Keratinocyte (primary cell): ENCODE measurements at regions not wholly inside any gene's neighbourhood (a gene's known extent, or its start where the extent isn't known, plus 50 kb on each side); places are given as distances from the start of the nearest gene placed in this dataset.

Source experiments
- DNase-seq: peaks from one replicate; pipeline ENCODE4 v3.0.0-alpha.2; 2011; ENCODE audit warnings: low read depth, missing footprints, low spot score
- FAIRE-seq: peaks from 2 replicates; lab custom pipeline; 2011; peaks lifted over from hg19 to GRCh38; lab: Jason Lieb, UNC
- H2AFZ ChIP-seq: 2 replicates; pipeline ENCODE4 v1.6.0; 2012; ENCODE audit warnings: low read length, control low read depth, inconsistent platforms; ENCODE audit not compliant: control insufficient read depth
- H3K27ac ChIP-seq: 2 replicates; pipeline ENCODE4 v1.5.1; 2011; ENCODE audit warnings: low read length; ENCODE audit not compliant: control insufficient read depth, insufficient read depth
- H3K27me3 ChIP-seq: 3 replicates; pipeline ENCODE4 v1.6.0; 2011; ENCODE audit warnings: low read length; ENCODE audit not compliant: control insufficient read depth, insufficient read depth; ENCODE audit errors: extremely low read depth
- H3K36me3 ChIP-seq, 2 experiments: 2 replicates in 1 of 2; 3 replicates in 1 of 2; pipeline ENCODE4 v1.5.1; 2011; ENCODE audit warnings: low read length in 2 of 2, mild to moderate bottlenecking in 1 of 2; ENCODE audit not compliant: control insufficient read depth in 2 of 2, insufficient read depth in 2 of 2; ENCODE audit errors: extremely low read depth in 1 of 2
- H3K4me1 ChIP-seq: 3 replicates; pipeline ENCODE4 v1.5.1; 2011; ENCODE audit warnings: low read length; ENCODE audit not compliant: control insufficient read depth, insufficient read depth; ENCODE audit errors: extremely low read depth
- H3K4me2 ChIP-seq: 3 replicates; pipeline ENCODE4 v1.6.0; 2011; ENCODE audit warnings: low read depth, low read length; ENCODE audit not compliant: control insufficient read depth, insufficient read depth; ENCODE audit errors: extremely low read depth
- H3K4me3 ChIP-seq, 3 experiments: fragments of 200-600 bp in 1 of 3; sonication (generic) in 1 of 3; 2 replicates in 2 of 3; 3 replicates in 1 of 3; pipeline ENCODE4 v1.5.1; 2011 to 2016; ENCODE audit warnings: low read length in 3 of 3, mild to moderate bottlenecking in 3 of 3, control low read depth in 2 of 3, inconsistent platforms in 1 of 3, low read depth in 1 of 3, mixed read lengths in 1 of 3, mixed run types in 1 of 3, moderate library complexity in 1 of 3; ENCODE audit not compliant: control insufficient read depth in 2 of 3, insufficient read depth in 2 of 3; ENCODE audit errors: extremely low read depth in 1 of 3
- H3K79me2 ChIP-seq: 2 replicates; pipeline ENCODE4 v1.6.0; 2012; ENCODE audit warnings: low read length; ENCODE audit not compliant: control insufficient read depth, insufficient read depth
- H3K9ac ChIP-seq: 3 replicates; pipeline ENCODE4 v1.6.0; 2011; ENCODE audit warnings: low read length; ENCODE audit not compliant: control insufficient read depth, insufficient read depth; ENCODE audit errors: extremely low read depth
- H3K9me1 ChIP-seq: 3 replicates; pipeline ENCODE4 v1.6.0; 2011; ENCODE audit warnings: low read length; ENCODE audit not compliant: control insufficient read depth, insufficient read depth; ENCODE audit errors: extremely low read depth
- H3K9me3 ChIP-seq: 2 replicates; pipeline ENCODE4 v1.5.1; 2012; ENCODE audit warnings: low read depth, low read length; ENCODE audit not compliant: control insufficient read depth
- H4K20me1 ChIP-seq: 3 replicates; pipeline ENCODE4 v1.6.0; 2011; ENCODE audit warnings: low read length; ENCODE audit not compliant: control insufficient read depth, insufficient read depth; ENCODE audit errors: extremely low read depth
- CTCF ChIP-seq, 3 experiments: IDR thresholded peaks in 1 of 3; conservative IDR thresholded peaks in 1 of 3; optimal IDR thresholded peaks in 1 of 3; 2 replicates in 2 of 3; 3 replicates in 1 of 3; pipeline versions ENCODE3 to v1.5.1; 2011; ENCODE audit warnings: low read length in 3 of 3, mild to moderate bottlenecking in 3 of 3, moderate library complexity in 2 of 3, control low read depth in 1 of 3, inconsistent platforms in 1 of 3; ENCODE audit not compliant: insufficient read depth in 2 of 3; ENCODE audit errors: extremely low read depth in 1 of 3
- EZH2 ChIP-seq: IDR thresholded peaks from one replicate; pipeline ENCODE4 v1.6.1; 2012; ENCODE audit warnings: inconsistent platforms, mild to moderate bottlenecking, low read length, moderate library complexity
- dilution Hi-C: fragments of 300-500 bp; cut with MboI; formaldehyde crosslinking; loops from one replicate; pipeline ENCODE4 v1.7.0; 2020; ENCODE audit warnings: low sequenced_read_pairs; ENCODE audit not compliant: extremely low pct_ligation_motif_present

GRCh38 chr21:41079159-41079558 lies 88.8 kb upstream of the BACE2 start:
- dilution Hi-C loops: no loop called here

GRCh38 chr21:41080485-41081121 lies 87.4 kb upstream of the BACE2 start:
- FAIRE-seq (no peak), DNase-seq (no peak)
- no peaks in the 10 kb centered on the region for H3K79me2 ChIP-seq
- no peak overlapping the region for H3K9ac ChIP-seq
- H3K9me1 ChIP-seq: no peaks in the 10 kb centered on the region
- H3K9me3 ChIP-seq: no peaks in the 10 kb centered on the region
- H3K4me2 ChIP-seq: no peak overlapping the region
- H4K20me1 ChIP-seq: no peaks in the 10 kb centered on the region
- no peak overlapping the region for H2AFZ ChIP-seq
- TF ChIP-seq EZH2 (no peak), CTCF (optimal IDR thresholded peaks at IDR 0.05 in 1 of 3, IDR thresholded peaks at IDR 0.05 in 1 of 3, conservative IDR thresholded peaks at IDR 0.05 in 1 of 3; ENCODE audit: extremely low read depth in 1 of 3, insufficient read depth in 2 of 3, low read length in 3 of 3) (no peak)
- no peak overlapping the region for H3K27ac ChIP-seq
- dilution Hi-C loops: no loop called here
- peaks cover 3% of the 10 kb centered on the region for H3K27me3 ChIP-seq
- H3K36me3 ChIP-seq: no peaks in the 10 kb centered on the region
- H3K4me1 ChIP-seq: no peaks in the 10 kb centered on the region
- H3K4me3 ChIP-seq: no peak overlapping the region

More at GRCh38 chr21:41079159-41079558, 88.8 kb upstream of the BACE2 start:
- Histone ChIP-seq H3K4me1 (no peaks in the 10 kb centered on the region), H3K4me3 (no peak overlapping the region), H3K9me3 (no peaks in the 10 kb centered on the region), H2AFZ (no peak overlapping the region), H3K36me3 (no peaks in the 10 kb centered on the region), H3K27me3 (peaks cover 3% of the 10 kb centered on the region), H4K20me1 (no peaks in the 10 kb centered on the region), H3K9me1 (no peaks in the 10 kb centered on the region), H3K4me2 (no peak overlapping the region), H3K9ac (no peak overlapping the region), H3K27ac (no peak overlapping the region), H3K79me2 (no peaks in the 10 kb centered on the region)
- DNase-seq (no peak), FAIRE-seq (no peak)
- no peak for TF ChIP-seq EZH2
- no peak for TF ChIP-seq CTCF (optimal IDR thresholded peaks at IDR 0.05 in 1 of 3, IDR thresholded peaks at IDR 0.05 in 1 of 3, conservative IDR thresholded peaks at IDR 0.05 in 1 of 3; ENCODE audit: extremely low read depth in 1 of 3, insufficient read depth in 2 of 3, low read length in 3 of 3)
